ENCODE measurements at regions not wholly inside any gene's neighbourhood (a gene's known extent, or its start where the extent isn't known, plus 50 kb on each side); places are given as distances from the start of the nearest gene placed in this dataset.

DNA sequence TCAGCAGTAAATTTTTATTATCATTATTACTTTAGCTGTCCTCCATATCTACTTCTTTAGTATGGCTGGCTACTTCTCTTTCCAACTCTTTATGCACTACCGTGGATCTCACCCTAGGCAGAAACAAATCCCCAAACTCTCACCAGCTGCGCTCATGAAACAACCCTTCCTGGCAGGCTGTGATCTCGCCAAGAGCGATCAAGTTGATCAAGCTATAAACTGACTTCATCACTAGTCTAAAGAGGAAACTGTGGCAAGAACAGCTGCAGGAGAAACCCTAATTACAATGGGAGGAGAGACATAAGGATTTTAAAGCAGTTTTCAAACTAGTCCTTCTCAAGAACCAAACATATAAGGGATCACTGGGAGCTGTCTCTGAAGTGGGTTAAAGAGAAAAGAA lies 160.5 kb upstream of the PRSS58 start:
- TF ChIP-seq EZH2 (IDR thresholded peaks at IDR 0.05; ENCODE audit: borderline replicate concordance, low read depth, low read length, poor library complexity, severe bottlenecking) (no peak), CTCF (conservative IDR thresholded peaks at IDR 0.05; ENCODE audit: low read depth, low read length) (no peak)
- CTCF ChIA-PET = no interaction called here
- Histone ChIP-seq H3K4me3 (ENCODE audit: low read depth, low read length, poor library complexity, severe bottlenecking) (no peak overlapping the region), H3K27me3 (replicated peaks; ENCODE audit: insufficient read depth, low read depth, low read length, poor library complexity) (no peaks in the 10 kb centered on the region), H3K4me1 (ENCODE audit: insufficient read depth, low read length, poor library complexity, severe bottlenecking) (no peaks in the 10 kb centered on the region), H3K9me3 (ENCODE audit: low read depth, low read length, poor library complexity, severe bottlenecking) (no peaks in the 10 kb centered on the region), H3K36me3 (ENCODE audit: insufficient read depth, low read length, poor library complexity, severe bottlenecking) (no peaks in the 10 kb centered on the region), H3K27ac (ENCODE audit: low read depth, low read length, poor library complexity, severe bottlenecking) (no peak overlapping the region)
- POLR2A ChIA-PET (ENCODE audit: low non-redundant PET) = no interaction called here
- BruUV-seq (replicated peaks) = no TSS peak
- no peak for DNase-seq (ENCODE audit: low spot score)
- intact Hi-C loops (cut with micrococcal nuclease; ENCODE audit: unreplicated experiment) = no loop called here

DNA sequence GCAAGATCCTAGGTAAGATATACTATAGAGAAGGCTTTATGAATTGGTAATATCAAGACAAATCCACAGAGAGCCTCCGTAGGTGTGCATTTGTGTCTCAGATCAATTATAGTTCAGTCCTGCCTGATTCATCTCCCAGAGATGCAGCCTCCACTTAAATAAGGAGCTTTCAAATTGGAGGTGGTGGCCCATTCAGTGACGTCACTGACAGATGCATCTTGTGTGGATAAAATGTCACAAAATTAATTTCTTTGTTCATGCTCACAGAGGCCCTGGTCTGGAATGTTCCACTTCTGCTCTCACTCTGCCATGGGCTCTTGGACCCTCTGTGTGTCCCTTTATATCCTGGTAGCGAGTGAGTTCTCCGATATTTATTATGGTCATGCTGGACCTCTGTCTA lies 157.1 kb upstream of the PRSS58 start:
- Histone ChIP-seq H3K9me3 (ENCODE audit: low read depth, low read length, poor library complexity, severe bottlenecking) (no peaks in the 10 kb centered on the region), H3K4me3 (ENCODE audit: low read depth, low read length, poor library complexity, severe bottlenecking) (no peak overlapping the region), H3K36me3 (ENCODE audit: insufficient read depth, low read length, poor library complexity, severe bottlenecking) (no peaks in the 10 kb centered on the region), H3K27ac (ENCODE audit: low read depth, low read length, poor library complexity, severe bottlenecking) (no peak overlapping the region), H3K27me3 (replicated peaks; ENCODE audit: insufficient read depth, low read depth, low read length, poor library complexity) (no peaks in the 10 kb centered on the region), H3K4me1 (ENCODE audit: insufficient read depth, low read length, poor library complexity, severe bottlenecking) (no peaks in the 10 kb centered on the region)
- TF ChIP-seq EZH2 (IDR thresholded peaks at IDR 0.05; ENCODE audit: borderline replicate concordance, low read depth, low read length, poor library complexity, severe bottlenecking) (no peak), CTCF (conservative IDR thresholded peaks at IDR 0.05; ENCODE audit: low read depth, low read length) (no peak)
- intact Hi-C loops (cut with micrococcal nuclease; ENCODE audit: unreplicated experiment) = no loop called here
- POLR2A ChIA-PET (ENCODE audit: low non-redundant PET) = no interaction called here
- CTCF ChIA-PET = no interaction called here
- DNase-seq (ENCODE audit: low spot score) = no peak
- no TSS peak for BruUV-seq (replicated peaks)

- no TSS peak for BruUV-seq (replicated peaks)
- Histone ChIP-seq H3K36me3 (ENCODE audit: insufficient read depth, low read length, poor library complexity, severe bottlenecking) (no peaks in the 10 kb centered on the region), H3K27me3 (replicated peaks; ENCODE audit: insufficient read depth, low read depth, low read length, poor library complexity) (no peaks in the 10 kb centered on the region), H3K27ac (ENCODE audit: low read depth, low read length, poor library complexity, severe bottlenecking) (no peak overlapping the region), H3K4me1 (ENCODE audit: insufficient read depth, low read length, poor library complexity, severe bottlenecking) (no peaks in the 10 kb centered on the region), H3K4me3 (ENCODE audit: low read depth, low read length, poor library complexity, severe bottlenecking) (no peak overlapping the region), H3K9me3 (ENCODE audit: low read depth, low read length, poor library complexity, severe bottlenecking) (no peaks in the 10 kb centered on the region)
- intact Hi-C loops (cut with micrococcal nuclease; ENCODE audit: unreplicated experiment) = no loop called here
- ChIA-PET CTCF (no interaction called here), POLR2A (ENCODE audit: low non-redundant PET) (no interaction called here)
- TF ChIP-seq EZH2 (IDR thresholded peaks at IDR 0.05; ENCODE audit: borderline replicate concordance, low read depth, low read length, poor library complexity, severe bottlenecking) (no peak), CTCF (conservative IDR thresholded peaks at IDR 0.05; ENCODE audit: low read depth, low read length) (no peak)
- no peak for DNase-seq (ENCODE audit: low spot score)
These were observed 156.3 kb upstream of the PRSS58 start for GRCh38 chr7:142414135-142414534.
